ENCODE measurements at regions not wholly inside any gene's neighbourhood (a gene's known extent, or its start where the extent isn't known, plus 50 kb on each side); places are given as distances from the start of the nearest gene placed in this dataset.

- no peak for TF ChIP-seq CTCF (conservative IDR thresholded peaks at IDR 0.05 in 1 of 2, IDR thresholded peaks at IDR 0.05 in 1 of 2; ENCODE audit: extremely low read depth in 1 of 2, insufficient read depth in 1 of 2, low read depth in 1 of 2, low read length in 2 of 2)
- TF ChIP-seq EZH2 (IDR thresholded peaks at IDR 0.05; ENCODE audit: borderline replicate concordance, low read length), result no peak
Measured at GRCh38 chr5:8633259-8633658, 764.3 kb downstream of the MTRR start.
